Ovary (tissue), 7 donors: ENCODE measurements at regions not wholly inside any gene's neighbourhood (a gene's known extent, or its start where the extent isn't known, plus 50 kb on each side); places are given as distances from the start of the nearest gene placed in this dataset.

Experiments
- DNase-seq, 5 donors: peaks; one replicate each; pipeline ENCODE4 v3.0.0-alpha.2; 2019 to 2020
- H3K27ac ChIP-seq, 2 donors: fragments of 200-600 bp; one replicate each; pipeline versions ENCODE4 v1.5.1 to v1.8.0; 2019 to 2022
- H3K27me3 ChIP-seq: fragments of 200-600 bp; one replicate; pipeline ENCODE4 v1.8.0; 2022
- H3K36me3 ChIP-seq: fragments of 200-600 bp; sonication (generic); one replicate; pipeline ENCODE4 v1.5.1; 2019
- H3K4me1 ChIP-seq: one replicate; pipeline ENCODE4 v1.8.1; 2013; ENCODE audit warnings: mild to moderate bottlenecking, moderate library complexity; ENCODE audit not compliant: insufficient read depth
- H3K4me3 ChIP-seq: fragments of 200-600 bp; sonication (generic); one replicate; pipeline ENCODE4 v1.5.1; 2017
- H3K9me3 ChIP-seq, 2 donors: fragments of 200-600 bp in 1 of 2; sonication (generic) in 1 of 2; one replicate each; pipeline versions ENCODE4 v1.5.1 to v1.8.1; 2013 to 2019; ENCODE audit warnings: mild to moderate bottlenecking in 1 of 2, moderate library complexity in 1 of 2
- EP300 ChIP-seq: sonication (generic); formaldehyde crosslinking; IDR thresholded peaks from one replicate; pipeline ENCODE4 v1.6.1; 2017; ENCODE audit warnings: antibody characterized with exemption
- POLR2A ChIP-seq: fragments of 450-650 bp; IDR thresholded peaks from one replicate; pipeline ENCODE4 v1.6.1; 2017; ENCODE audit warnings: antibody characterized with exemption, mild to moderate bottlenecking, moderate library complexity
- WGBS, 3 donors: extraction: QIAGEN DNeasy Blood & Tissue Kit in 1 of 3; methylation state at CpG; one replicate each; pipeline versions ENCODE4 v1.1.5 to v1.1.7; 2013 to 2017; 5-methylcytosine and 5-hydroxymethylcytosine counted together
- intact Hi-C, 4 donors: fragments of 100-400 bp; cut with DNase I; formaldehyde crosslinking; loops; one replicate each; pipeline versions ENCODE4 v1.11.0 to v1.15.1; 2022 to 2023
- TF ChIP-seq, protein P1 (sequence below), 3 donors: fragments of 450-650 bp in 2 of 3; fragments of 200-600 bp in 1 of 3; IDR thresholded peaks; one replicate each; pipeline versions ENCODE4 v1.5.1 to v1.8.0; 2016 to 2022; ENCODE audit warnings: antibody characterized with exemption in 3 of 3, mild to moderate bottlenecking in 1 of 3
- donor health status: DM: no; HTN: no; CAD: no; lungs with moderate emphysema.
- donor health status: DM: no; HTN: no; CAD: no.
- donor health status: Bipolar disorder and iron deficiency.
- donor health status: DM: no; HTN: no; CAD: no.
- donor health status: DM: yes; HTN: yes; CAD: no.

DNA sequence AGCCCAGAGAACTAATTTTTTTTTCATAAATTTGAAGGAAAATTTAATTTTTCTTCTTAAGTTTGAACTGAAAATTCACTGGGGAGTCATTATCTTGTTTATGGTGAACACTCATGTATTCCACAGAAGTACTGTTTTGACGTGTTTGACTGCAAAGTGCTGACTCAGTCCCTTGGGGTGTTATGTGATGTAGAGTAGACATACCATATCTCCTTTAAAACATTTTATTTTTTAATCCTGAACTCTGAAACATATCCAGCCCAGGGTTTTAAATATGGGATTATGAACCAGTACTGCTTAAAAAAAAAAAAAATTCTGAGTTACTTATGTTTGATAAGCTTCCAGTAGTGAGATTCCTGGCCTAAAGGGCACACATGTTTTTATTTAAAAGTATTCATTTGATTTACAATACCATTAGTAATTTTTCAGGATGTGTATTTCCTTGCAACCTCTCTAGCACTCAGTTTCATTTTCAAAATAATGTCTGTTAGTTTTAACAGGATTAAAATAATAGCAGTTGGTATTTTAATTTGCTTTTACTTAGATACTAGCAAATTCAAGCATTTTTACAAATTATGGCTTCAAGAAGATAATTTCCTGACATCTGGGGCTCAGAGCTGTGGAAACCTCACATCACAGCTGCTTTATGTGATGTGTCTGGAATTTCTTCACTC, 81.7 kb upstream of the PDE10A start:
- Histone ChIP-seq H3K4me1 (peaks cover 2% of the 10 kb centered on the region), H3K27ac (no peak overlapping the region)

DNA sequence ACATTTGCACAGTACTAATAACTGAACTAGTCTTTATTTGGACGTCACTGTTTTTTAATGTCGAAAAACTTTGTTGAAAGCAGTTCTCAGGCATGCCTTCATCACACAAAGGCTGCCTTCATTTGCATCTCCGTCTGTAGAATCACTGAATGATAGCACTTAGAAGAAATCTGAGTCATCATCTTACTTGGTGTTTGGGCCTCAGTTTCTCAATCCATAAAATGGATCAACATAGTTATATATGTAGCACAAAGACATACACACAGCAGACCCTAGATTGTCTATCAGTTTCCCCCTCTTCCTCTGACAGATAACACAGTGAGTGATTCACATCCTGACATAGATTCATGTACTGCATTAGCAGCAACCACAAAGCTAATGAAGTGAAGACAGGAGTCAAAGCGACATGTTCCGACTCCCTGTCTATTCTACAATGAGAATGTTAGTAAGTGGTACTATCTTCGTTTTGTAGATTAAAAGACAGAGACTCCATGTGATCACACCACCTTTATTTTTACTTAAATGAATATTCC, 80.4 kb upstream of the PDE10A start:
- TF ChIP-seq POLR2A (no peak), EP300 (no peak)
- TF ChIP-seq, protein P1, sequence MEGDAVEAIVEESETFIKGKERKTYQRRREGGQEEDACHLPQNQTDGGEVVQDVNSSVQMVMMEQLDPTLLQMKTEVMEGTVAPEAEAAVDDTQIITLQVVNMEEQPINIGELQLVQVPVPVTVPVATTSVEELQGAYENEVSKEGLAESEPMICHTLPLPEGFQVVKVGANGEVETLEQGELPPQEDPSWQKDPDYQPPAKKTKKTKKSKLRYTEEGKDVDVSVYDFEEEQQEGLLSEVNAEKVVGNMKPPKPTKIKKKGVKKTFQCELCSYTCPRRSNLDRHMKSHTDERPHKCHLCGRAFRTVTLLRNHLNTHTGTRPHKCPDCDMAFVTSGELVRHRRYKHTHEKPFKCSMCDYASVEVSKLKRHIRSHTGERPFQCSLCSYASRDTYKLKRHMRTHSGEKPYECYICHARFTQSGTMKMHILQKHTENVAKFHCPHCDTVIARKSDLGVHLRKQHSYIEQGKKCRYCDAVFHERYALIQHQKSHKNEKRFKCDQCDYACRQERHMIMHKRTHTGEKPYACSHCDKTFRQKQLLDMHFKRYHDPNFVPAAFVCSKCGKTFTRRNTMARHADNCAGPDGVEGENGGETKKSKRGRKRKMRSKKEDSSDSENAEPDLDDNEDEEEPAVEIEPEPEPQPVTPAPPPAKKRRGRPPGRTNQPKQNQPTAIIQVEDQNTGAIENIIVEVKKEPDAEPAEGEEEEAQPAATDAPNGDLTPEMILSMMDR (IDR thresholded peaks at IDR 0.05) = no peak
- no peaks in the 10 kb centered on the region for H3K36me3 ChIP-seq
- H3K9me3 ChIP-seq = no peaks in the 10 kb centered on the region
- no peak overlapping the region for H3K27ac ChIP-seq
- intact Hi-C loops = no loop called here
- no peaks in the 10 kb centered on the region for H3K27me3 ChIP-seq
- H3K4me1 ChIP-seq = peaks cover under 1% of the 10 kb centered on the region
- no peak overlapping the region for H3K4me3 ChIP-seq
- no peak for DNase-seq
- WGBS, 3 donors = 90 to 92% (median 91%) methylated on average over 6 of the region's 6 CpGs

More for the DNA sequence above, 81.7 kb upstream of the PDE10A start:
- DNase-seq = no peak
- 9 to 18% (median 15%) methylated on average over 1 of the region's 1 CpG for WGBS, 3 donors
- TF ChIP-seq POLR2A = no peak
- no peak for TF ChIP-seq EP300
- Histone ChIP-seq H3K27me3 (no peaks in the 10 kb centered on the region), H3K4me3 (no peak overlapping the region), H3K9me3 (no peaks in the 10 kb centered on the region), H3K36me3 (no peaks in the 10 kb centered on the region)
- intact Hi-C loops = no loop called here

DNA sequence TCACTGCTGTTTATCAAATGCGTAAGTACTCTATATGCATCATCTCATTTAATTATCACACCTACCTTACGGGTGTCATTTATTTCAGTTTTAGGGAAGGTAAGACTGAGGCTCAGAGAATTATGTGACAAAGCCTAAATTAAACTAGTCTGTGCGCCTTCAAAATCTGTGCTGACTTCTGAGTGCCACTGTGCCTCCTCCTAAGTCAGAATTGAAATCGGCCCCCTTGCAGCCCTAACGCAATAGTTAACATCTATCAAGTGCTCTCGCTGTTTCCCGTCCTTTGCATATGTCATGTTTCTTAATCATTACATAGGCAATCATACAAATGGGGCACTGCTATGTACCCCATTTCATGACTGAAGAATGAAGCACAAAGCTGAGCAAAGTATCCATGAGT, 79.0 kb upstream of the PDE10A start:
- Histone ChIP-seq H3K4me1 (no peaks in the 10 kb centered on the region), H3K4me3 (no peak overlapping the region), H3K27me3 (no peaks in the 10 kb centered on the region), H3K27ac (no peak overlapping the region), H3K36me3 (no peaks in the 10 kb centered on the region), H3K9me3 (no peaks in the 10 kb centered on the region)
- WGBS, 3 donors = 91 to 97% (median 93%) methylated on average over 7 of the region's 7 CpGs
- intact Hi-C loops = no loop called here
- TF ChIP-seq, protein P1 (IDR thresholded peaks at IDR 0.05) = no peak
- no peak for TF ChIP-seq EP300
- TF ChIP-seq POLR2A = no peak
- no peak for DNase-seq

DNA sequence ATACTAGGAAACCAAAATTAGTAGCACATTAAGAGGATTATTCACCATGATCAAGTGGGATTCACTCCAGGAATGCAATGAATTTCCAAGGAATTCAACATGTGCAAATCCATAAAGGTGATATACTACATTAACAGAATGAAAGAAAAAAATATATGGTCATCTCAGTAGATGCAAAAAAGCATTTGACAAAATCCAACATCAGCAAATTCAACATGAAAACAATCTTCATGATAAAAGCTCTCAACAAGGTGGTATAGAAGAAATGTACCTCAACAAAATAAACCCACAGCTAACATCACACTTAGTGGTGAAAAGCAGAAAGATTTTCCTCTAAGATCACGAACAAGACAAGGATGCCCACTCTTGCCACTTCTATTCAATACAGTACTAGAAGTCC, 74.4 kb upstream of the PDE10A start:
- no peaks in the 10 kb centered on the region for H3K9me3 ChIP-seq
- DNase-seq = no peak
- intact Hi-C loops = no loop called here

DNA sequence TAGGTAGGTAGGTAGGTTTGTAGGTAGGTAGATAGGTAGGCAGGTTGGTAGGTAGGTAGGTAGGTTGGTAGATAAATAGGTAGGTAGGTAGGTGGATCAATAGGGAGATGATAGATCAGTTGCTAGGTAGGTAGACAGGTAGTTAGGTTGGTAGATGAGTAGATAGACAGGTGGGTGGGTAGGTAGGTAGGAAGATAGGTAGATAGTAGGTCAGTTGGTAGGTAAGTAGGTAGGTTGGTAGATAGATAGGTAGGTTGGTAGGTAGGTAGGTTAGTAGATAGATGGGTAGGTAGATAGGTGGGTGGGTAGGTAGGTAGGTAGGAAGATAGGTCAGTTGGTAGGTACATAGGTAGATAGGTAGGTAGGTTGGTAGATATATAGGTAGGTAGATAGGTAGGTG, 72.0 kb upstream of the PDE10A start:
- Histone ChIP-seq H3K4me1 (no peaks in the 10 kb centered on the region), H3K9me3 (no peaks in the 10 kb centered on the region), H3K36me3 (no peaks in the 10 kb centered on the region), H3K27ac (no peak overlapping the region), H3K27me3 (no peaks in the 10 kb centered on the region), H3K4me3 (no peak overlapping the region)
- DNase-seq = no peak
- intact Hi-C loops = no loop called here
- TF ChIP-seq, protein P1 (IDR thresholded peaks at IDR 0.05) = no peak
- TF ChIP-seq EP300 (no peak), POLR2A (no peak)

More for the DNA sequence above, 74.4 kb upstream of the PDE10A start:
- TF ChIP-seq, protein P1 (IDR thresholded peaks at IDR 0.05) = no peak
- TF ChIP-seq POLR2A (no peak), EP300 (no peak)
- WGBS, 3 donors = 91 to 93% (median 91%) methylated on average over 1 of the region's 1 CpG
- Histone ChIP-seq H3K36me3 (no peaks in the 10 kb centered on the region), H3K4me1 (no peaks in the 10 kb centered on the region), H3K27me3 (no peaks in the 10 kb centered on the region), H3K4me3 (no peak overlapping the region), H3K27ac (no peak overlapping the region)
